NCI-H748 (cell line): ENCODE measurements at regions not wholly inside any gene's neighbourhood (a gene's known extent, or its start where the extent isn't known, plus 50 kb on each side); places are given as distances from the start of the nearest gene placed in this dataset.

ENCODE experiments used
- DNase-seq: peaks from one replicate; lab custom pipeline; 2025; ENCODE audit not compliant: unreplicated experiment; lab: John Stamatoyannopoulos, UW

DNA sequence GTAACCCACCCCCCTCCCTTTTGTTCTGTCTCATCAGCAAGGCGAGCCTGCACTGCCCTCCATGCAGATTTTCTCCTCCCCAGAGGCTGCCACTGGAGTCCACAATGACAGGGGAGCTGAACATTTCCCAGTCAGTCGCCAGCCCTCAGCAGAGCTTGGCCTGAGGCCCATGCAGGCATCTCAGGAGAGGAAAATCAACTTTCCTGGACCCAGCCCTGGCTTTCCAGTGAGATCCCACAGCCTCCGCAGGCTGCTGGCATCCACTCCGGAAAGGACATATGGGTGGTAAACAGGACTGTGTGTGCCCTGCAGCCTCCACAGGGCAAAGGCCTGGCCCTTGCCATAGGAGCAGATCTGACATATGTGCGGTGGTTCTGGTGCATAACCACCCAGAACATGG is 253.8 kb downstream of the TNS1 start:
- no peak for DNase-seq

- DNase-seq: no peak
These were observed 256.0 kb downstream of the TNS1 start for GRCh38 chr2:217746808-217747207.

DNA sequence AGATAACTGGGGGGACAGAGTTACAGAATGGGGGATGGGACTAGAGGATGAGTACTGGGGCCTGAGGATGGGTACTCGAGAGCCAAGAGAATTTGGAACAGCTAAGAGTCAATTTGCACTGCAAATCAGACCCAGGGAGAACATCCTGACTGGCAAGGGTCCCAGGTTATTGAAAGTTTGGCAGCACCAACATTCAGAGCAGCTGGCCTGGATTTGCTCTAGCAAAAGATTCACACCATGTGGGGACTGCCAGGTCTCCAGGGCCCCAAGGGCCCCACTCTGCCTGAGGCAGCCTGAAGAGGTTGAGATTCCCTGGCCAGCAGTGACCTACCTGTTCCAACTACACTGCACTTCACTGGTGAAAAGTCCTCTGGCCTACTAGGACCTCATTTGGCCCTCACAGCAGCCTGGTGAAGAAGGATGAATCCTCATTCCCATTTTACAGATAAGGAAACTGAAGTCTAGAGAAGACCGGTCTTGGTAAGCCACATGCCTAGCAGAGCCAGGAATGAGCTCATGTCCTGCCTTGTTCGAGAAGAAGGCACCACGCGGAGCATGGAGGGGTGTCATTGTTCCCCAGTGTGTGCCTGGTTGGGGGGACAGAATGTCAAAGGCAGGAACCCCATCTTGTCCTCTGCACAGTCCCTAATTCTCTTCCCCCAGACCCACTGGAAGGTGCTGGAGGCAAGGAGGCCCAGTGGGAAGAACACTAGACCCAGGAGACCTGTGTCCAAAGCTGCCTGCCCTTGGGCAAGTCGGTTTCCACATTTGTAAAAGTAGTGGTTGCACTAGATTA is 258.6 kb downstream of the TNS1 start:
- DNase-seq: no peak

GRCh38 chr2:217743407-217743806 is 259.4 kb downstream of the TNS1 start:
- no peak for DNase-seq

DNA sequence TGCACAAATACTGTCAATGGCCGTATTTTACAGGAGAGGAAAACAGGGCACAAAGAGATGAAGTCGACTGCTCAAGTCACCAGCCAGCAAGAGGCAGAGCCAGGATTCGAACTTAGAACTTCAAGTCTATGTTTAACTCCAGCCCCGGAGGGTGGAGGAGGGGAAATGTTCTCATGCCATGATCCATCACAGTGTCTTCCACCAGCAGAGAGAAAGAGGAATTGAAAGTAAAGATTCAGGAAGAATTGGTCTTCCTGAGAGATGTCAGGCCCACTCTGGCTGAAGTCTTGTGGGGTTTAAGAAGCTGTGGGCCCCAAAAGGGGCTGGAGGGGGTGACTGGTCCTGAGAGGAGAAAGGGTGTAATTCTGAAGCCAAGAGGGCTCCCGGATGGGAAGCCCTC is 260.0 kb downstream of the TNS1 start:
- DNase-seq: no peak

GRCh38 chr2:217742276-217742675 is 260.5 kb downstream of the TNS1 start:
- no peak for DNase-seq

- no peak for DNase-seq
These were observed 261.3 kb downstream of the TNS1 start for GRCh38 chr2:217741381-217741955.

DNA sequence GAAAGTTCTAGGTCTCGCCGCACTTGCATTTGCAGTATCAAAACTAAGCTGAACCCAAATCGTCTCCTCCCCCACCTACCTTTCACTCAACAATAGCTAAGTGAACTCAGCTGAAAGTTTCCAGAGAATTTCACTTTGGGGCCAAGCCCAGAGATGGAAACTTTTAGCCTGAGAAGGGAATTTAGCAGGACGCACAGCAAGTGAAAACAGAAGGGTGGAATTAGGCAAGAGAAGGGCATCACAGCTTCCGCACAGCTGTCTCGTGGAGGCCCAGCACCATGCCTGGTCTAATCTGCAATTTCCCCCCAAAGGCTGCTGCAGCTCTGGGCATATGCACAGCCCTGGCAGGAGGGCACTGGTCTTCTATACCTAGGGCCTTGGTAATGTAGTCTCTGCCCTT is 262.0 kb downstream of the TNS1 start:
- no peak for DNase-seq

GRCh38 chr2:217740178-217740577 is 262.6 kb downstream of the TNS1 start:
- DNase-seq: no peak

GRCh38 chr2:217739741-217740140 is 263.1 kb downstream of the TNS1 start:
- no peak for DNase-seq

GRCh38 chr2:217738061-217738460 is 264.7 kb downstream of the TNS1 start:
- no peak for DNase-seq

GRCh38 chr2:217736776-217737550 is 265.8 kb downstream of the TNS1 start:
- no peak for DNase-seq

DNA sequence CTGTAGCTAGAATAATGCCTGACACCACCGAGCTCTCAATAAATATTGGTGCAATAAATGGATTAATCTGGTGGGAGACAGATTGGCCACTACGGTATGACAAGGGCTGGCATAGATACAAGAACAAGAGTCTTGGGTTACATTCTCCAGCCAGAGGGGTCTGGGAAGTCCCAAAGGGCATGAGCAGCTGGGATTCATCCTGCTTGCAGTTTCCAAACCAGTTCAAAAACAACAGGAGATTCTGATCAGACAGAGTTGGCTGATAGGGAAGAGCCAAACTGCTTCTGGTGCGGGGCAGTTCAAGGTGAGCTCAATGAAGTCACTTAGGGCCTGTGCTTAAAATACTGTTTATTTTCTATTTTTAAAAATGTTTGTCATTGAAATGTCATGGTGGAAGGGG is 266.9 kb downstream of the TNS1 start:
- no peak for DNase-seq

- DNase-seq: no peak
These were observed 267.8 kb downstream of the TNS1 start for GRCh38 chr2:217735034-217735433.

DNA sequence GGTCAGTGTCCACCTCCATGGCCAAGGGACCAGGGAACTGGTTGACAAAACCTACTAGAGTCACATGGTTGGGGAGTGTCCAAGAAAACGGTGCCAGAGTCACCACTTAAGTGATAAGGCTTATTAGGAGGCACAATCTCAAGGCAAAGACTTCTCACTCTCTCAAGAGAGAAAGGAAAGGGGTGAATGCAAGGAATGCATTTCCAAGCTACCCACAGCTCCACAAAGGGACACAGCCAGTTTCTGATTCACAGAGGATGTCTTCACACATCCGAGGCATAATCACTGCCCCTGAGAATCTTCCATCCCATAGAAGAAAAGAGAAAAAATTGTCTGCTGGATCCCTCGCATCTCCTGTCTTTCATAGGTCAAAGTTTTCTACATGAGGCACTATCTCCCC is 269.3 kb downstream of the TNS1 start:
- DNase-seq: no peak

DNA sequence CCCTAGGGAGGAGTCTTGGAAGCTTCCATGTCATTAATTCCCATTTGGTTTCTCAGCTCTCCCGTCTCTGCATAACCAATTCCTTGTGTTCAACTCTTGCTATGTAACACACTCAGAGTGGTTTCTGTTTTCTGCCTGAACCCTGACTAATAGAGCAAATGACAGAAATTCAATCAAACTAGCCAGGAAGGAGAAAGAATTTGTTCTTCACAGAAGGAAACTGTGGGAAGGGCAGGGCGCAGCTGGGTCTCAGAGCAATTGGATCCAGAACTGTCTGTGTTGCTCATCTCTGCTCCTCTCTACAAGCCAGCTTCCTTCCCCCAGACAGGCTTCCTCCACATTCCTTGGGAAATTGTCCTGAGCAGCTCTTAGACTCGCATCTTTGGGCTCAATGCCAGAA is 269.8 kb downstream of the TNS1 start:
- no peak for DNase-seq

DNA sequence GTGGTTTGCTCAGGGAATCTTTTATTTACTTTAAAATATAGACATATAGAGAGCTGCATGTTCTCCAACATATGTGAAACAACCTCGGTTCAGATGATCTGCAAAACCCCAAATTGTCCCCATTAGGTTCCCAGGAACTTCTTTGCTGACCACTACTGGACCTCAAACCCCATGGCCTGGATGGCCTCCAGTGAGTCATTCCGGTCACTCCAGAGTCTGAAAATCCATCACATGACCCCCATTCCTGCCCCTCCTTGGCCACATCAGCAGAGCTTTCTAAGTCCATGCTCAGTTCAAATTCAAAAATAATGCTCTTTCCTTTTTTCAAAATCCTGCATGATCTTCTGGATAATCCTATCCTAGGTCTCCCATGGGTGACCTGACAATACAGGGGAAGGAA is 271.0 kb downstream of the TNS1 start:
- no peak for DNase-seq

DNA sequence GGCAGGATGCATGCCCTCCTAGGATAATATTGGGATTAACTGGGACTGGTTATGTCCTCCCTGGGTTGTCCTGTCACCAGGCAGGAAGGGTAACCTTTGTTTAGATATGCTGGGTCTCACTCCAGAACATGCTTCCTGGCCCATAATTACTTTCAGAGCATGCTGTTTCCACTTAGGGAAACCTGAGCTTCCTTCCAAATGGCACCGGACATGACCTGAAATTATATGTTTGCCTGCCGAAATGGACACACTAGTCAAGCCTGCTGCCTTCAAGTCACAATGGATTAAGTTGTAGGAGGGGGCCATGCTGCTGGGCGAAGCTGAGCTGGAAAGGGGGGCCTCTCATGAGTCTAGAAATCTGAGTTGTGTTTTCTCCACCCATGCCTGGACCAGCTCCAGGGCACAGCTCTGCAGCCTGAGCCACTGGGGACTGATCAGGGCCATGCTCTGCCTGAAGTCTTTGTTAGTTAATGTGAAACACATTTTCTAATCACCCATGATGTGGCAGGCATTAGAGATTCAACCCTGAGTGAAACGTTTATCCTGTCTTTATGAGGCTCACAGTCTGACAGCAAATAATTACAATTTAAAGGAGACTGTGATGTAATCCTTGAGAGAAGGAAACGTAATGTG is 273.3 kb downstream of the TNS1 start:
- DNase-seq: peak; percentile 38

DNA sequence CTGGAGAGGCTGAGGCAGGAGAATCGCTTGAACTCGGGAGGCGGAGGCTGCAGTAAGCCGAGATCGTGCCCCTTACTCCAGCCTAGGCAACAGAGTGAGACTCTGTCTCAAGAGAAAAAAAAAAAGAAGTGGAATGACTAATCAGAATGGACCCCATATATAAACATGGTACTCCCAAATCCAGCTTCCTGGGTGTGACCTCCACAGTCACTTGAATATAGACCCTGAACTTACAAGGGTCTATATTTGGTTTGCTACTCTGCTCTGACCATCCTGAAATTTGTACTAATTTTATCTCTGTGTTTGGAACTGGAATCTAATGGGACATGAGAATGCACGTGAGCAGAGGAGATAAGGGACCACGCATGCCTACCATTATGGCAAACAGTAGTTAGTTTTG is 275.0 kb downstream of the TNS1 start:
- no peak for DNase-seq

DNA sequence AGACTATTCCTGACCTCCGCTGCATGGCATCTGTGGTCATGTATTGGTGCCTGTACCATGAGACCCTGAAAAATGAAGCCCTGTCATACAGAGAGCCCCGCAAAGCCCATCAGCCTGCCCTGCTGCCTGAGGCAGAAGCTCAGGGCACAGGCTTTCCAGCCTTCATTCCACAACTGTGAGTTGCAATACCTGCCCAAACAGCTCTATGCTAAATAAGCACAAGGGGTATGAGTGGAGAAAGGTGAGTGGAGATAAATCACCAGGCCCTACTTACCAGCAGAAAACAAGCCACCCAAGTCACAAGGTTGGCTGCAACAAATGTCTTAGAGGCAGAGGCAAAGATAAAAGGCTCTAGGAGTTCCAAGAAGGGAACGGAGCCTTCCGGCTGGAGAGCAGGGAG is 277.4 kb downstream of the TNS1 start:
- DNase-seq: no peak

DNA sequence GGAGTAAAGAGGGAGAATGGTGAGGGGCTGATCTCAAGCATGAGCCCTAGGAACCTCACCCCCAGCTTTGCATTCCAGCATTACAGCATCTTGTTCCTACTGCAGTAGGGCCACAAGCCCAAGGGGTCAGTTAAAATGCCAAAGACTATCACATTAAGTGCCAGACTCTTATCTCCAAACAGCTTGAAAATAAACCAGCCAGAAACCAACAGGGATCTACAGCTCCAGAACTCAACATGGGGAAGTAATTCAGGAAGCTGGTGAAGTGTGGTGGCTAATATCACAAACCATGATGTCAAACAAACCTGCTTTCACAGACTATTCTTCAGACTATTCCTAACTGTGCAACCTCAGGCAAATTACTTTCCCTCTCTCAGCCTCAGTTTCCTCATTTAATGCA is 278.3 kb downstream of the TNS1 start:
- DNase-seq: no peak

DNA sequence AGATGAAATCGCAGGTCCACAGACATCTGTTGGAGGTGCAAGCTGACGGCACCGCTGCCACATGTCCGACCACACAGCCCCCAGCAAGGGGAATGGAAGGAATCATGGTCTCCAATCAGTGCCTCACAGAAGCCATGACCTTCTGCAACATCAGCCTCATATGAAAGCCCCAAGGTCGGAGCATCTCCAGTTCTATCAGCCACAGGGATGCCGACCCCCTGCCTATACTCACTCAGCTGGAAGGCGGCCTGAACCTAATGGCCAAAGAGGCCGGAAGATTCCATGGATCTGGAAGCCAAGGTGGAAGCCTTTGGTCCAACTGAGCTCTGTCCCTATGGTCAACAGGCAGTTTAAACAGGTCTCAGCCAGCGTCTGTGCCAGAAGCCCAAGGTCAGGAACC is 278.8 kb downstream of the TNS1 start:
- DNase-seq: no peak
